Activated CD8-positive, alpha-beta T cell treated with anti-CD3 and anti-CD28 coated beads, Interleukin-2, amount 10 ng/mL, durations not matched to agents 7 days and 5 days (primary cell): ENCODE measurements at regions not wholly inside any gene's neighbourhood (a gene's known extent, or its start where the extent isn't known, plus 50 kb on each side); places are given as distances from the start of the nearest gene placed in this dataset.
"Not testable (repeated sequence)": the region's sequence is repeated elsewhere in the genome, so short reads cannot be mapped to it uniquely, and the experiment has no call there.

Experiments used
- ATAC-seq: fragments of 150-1000 bp; cut with Tn5 transposase; one replicate; pipeline ENCODE4 v1.10.0; 2021; ENCODE audit warnings: moderate library complexity
- CTCF ChIA-PET: fragments of 350-600 bp; sonication (Branson Sonifier 250); formaldehyde crosslinking; loops from one replicate; lab custom pipeline; 2021; ENCODE audit warnings: antibody characterized with exemption; lab: Charles Lee
- POLR2A ChIA-PET: fragments of 350-600 bp; sonication (Branson Sonifier 250); formaldehyde crosslinking; loops from one replicate; lab custom pipeline; 2021; ENCODE audit warnings: antibody characterized with exemption; lab: Charles Lee
- DNase-seq: peaks from one replicate; pipeline ENCODE4 v3.0.0-alpha.2; 2020
- H3K27ac Mint-ChIP-seq: one replicate; pipeline ENCODE4 v1.8.0; 2021; ENCODE audit warnings: mild to moderate bottlenecking, mixed read lengths
- H3K27me3 Mint-ChIP-seq: one replicate; pipeline ENCODE4 v1.8.0; 2021; ENCODE audit warnings: low read depth, mixed read lengths
- H3K36me3 Mint-ChIP-seq: one replicate; pipeline ENCODE4 v1.8.0; 2021; ENCODE audit warnings: low read depth, mixed read lengths
- H3K4me1 Mint-ChIP-seq: one replicate; pipeline ENCODE4 v1.8.0; 2021; ENCODE audit warnings: low read depth, mixed read lengths
- H3K4me3 Mint-ChIP-seq: one replicate; pipeline ENCODE4 v1.8.0; 2021; ENCODE audit warnings: mild to moderate bottlenecking, mixed read lengths
- H3K9me3 Mint-ChIP-seq: one replicate; pipeline ENCODE4 v1.8.0; 2022; ENCODE audit warnings: mixed read lengths; ENCODE audit not compliant: insufficient read depth

- H3K4me3 Mint-ChIP-seq, H3K4me1 Mint-ChIP-seq, H3K9me3 Mint-ChIP-seq, POLR2A ChIA-PET, DNase-seq, ATAC-seq, CTCF ChIA-PET, H3K27ac Mint-ChIP-seq, H3K36me3 Mint-ChIP-seq: not testable (repeated sequence)
- H3K27me3 Mint-ChIP-seq = peaks cover 22% of the 10 kb centered on the region
Measured at GRCh38 chr2:181802300-181802699, 89.2 kb upstream of the ITPRID2 start.

DNA sequence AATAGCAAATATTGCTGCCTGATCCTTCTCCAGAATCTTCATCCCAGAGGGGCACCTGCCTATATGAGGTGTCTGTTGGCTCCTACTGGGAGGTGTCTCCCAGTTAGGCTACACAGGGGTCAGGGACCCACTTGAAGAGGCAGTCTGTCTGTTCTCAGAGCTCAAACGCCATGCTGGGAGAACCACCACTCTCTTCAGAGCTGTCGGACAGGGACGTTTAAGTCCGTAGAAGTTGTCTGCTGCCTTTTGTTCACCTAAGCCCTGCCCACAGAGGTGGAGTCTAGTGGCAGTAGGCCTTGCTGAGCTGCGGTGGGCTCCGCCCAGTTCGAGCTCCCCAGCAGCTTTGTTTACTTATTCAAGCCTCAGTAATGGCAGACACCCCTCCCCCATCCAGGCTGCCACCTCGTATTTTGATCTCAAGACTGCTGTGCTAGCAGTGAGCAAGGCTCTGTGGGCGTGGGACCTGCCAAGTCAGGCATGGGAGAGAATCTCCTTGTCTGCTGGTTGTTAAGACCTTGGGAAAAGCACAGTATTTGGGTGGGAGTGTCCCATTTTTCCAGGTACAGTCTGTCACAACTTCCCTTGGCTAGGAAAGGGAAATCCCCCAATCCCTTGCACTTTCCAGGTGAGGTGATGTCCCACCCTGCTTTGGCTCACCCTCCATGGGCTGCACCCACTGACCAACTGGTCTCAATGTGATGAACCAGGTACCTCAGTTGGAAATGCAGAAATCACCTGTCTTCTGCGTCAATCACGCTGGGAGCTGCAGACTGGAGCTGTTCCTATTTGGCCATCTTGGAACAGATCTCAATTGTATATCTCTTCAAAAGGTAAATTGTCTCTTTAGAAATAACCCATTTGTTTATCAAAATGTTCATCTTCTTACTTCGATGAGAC lies 87.4 kb upstream of the ITPRID2 start:
- POLR2A ChIA-PET, H3K4me1 Mint-ChIP-seq, DNase-seq, ATAC-seq, H3K4me3 Mint-ChIP-seq, CTCF ChIA-PET, H3K36me3 Mint-ChIP-seq, H3K27ac Mint-ChIP-seq, H3K9me3 Mint-ChIP-seq: not testable (repeated sequence)
- peaks cover 22% of the 10 kb centered on the region for H3K27me3 Mint-ChIP-seq

- Mint-ChIP-seq H3K4me1 (no peaks in the 10 kb centered on the region), H3K4me3 (no peak overlapping the region), H3K36me3 (no peaks in the 10 kb centered on the region), H3K27me3 (peaks cover 18% of the 10 kb centered on the region), H3K9me3 (no peaks in the 10 kb centered on the region), H3K27ac (no peak overlapping the region)
- POLR2A ChIA-PET = no interaction called here
- CTCF ChIA-PET = no interaction called here
- ATAC-seq (no peak), DNase-seq (no peak)
Measured at GRCh38 chr2:181805228-181806038, 86.1 kb upstream of the ITPRID2 start.

- no peak for DNase-seq
- ChIA-PET POLR2A (no interaction called here), CTCF (interaction anchor here (1.4 kb wide), 1 partner anchor 12 kb away, joined by 3 read pairs; no protein-coding TSS in a partner anchor)
- H3K27me3 Mint-ChIP-seq = peaks cover 15% of the 10 kb centered on the region
- no peaks in the 10 kb centered on the region for H3K36me3 Mint-ChIP-seq
- no peak overlapping the region for H3K27ac Mint-ChIP-seq
- ATAC-seq = no peak
- no peaks in the 10 kb centered on the region for H3K9me3 Mint-ChIP-seq
- H3K4me3 Mint-ChIP-seq = no peak overlapping the region
- H3K4me1 Mint-ChIP-seq = peaks cover 2% of the 10 kb centered on the region
Measured at GRCh38 chr2:181806039-181806392, 85.5 kb upstream of the ITPRID2 start.

DNA sequence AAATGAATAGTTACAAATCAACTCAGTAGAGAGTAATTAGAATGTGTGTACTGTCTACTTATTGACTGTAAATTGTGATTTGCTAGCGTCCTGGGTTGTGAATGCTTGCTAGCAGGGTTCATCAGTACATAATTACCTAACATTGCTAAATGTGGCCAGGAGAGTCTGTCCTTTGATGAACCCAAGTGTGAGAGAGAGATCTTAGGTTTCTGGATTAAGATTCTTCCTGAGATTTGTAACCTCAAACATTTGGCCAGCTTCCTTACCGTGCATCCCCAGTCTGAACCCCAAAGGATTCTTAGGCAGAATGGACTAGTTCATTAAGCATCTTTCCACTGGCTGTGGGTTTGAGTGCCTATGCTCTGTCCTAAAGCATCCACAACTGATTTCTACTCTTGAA lies 84.0 kb upstream of the ITPRID2 start:
- ATAC-seq (no peak), DNase-seq (no peak)
- peaks cover 2% of the 10 kb centered on the region for H3K4me1 Mint-ChIP-seq
- H3K27ac Mint-ChIP-seq = no peak overlapping the region
- no peak overlapping the region for H3K4me3 Mint-ChIP-seq
- H3K27me3 Mint-ChIP-seq = peaks cover 8% of the 10 kb centered on the region
- H3K9me3 Mint-ChIP-seq = no peaks in the 10 kb centered on the region
- POLR2A ChIA-PET = no interaction called here
- CTCF ChIA-PET = interaction anchor here (1.4 kb wide), 1 partner anchor 11 kb away, joined by 3 read pairs; no protein-coding TSS in a partner anchor
- H3K36me3 Mint-ChIP-seq = no peaks in the 10 kb centered on the region

GRCh38 chr2:181810823-181811695 lies 80.5 kb upstream of the ITPRID2 start:
- ATAC-seq = no peak
- peaks cover 5% of the 10 kb centered on the region for H3K27me3 Mint-ChIP-seq
- H3K4me3 Mint-ChIP-seq = no peak overlapping the region
- ChIA-PET CTCF (no interaction called here), POLR2A (no interaction called here)
- no peak for DNase-seq
- no peak overlapping the region for H3K27ac Mint-ChIP-seq
- no peaks in the 10 kb centered on the region for H3K9me3 Mint-ChIP-seq
- no peaks in the 10 kb centered on the region for H3K36me3 Mint-ChIP-seq
- H3K4me1 Mint-ChIP-seq = peaks cover 8% of the 10 kb centered on the region

DNA sequence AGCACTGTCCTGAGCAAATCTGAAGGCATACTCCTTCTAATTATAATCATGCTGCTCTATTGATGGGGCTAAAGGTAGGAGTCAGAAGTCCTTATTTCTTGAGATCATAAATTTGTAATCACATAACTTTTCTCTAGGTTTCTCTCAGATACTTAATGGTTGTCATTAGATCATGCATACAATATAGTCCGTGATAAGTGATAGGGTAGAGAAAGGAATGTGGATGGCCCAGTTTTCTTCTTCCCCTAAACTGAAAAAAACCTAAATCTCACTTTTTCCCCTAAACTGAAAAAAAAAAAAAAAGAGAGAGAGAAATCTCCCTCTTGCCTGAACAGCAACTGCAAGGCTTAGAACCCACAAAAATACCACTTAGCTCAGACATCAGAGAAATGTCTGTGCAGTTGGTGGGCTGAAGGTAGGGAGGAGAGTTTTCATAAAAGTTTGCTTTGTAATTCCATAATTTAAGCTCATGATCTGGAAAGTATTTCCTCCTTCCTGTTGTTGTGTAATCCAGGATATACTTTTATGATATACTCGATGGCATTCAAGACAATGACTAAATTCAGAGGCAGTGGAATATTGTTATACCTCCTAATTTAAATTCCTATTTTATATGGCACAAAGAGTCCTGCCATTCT lies 79.3 kb upstream of the ITPRID2 start:
- Mint-ChIP-seq H3K9me3 (no peaks in the 10 kb centered on the region), H3K4me1 (peaks cover 8% of the 10 kb centered on the region), H3K36me3 (no peaks in the 10 kb centered on the region), H3K27ac (no peak overlapping the region), H3K4me3 (no peak overlapping the region), H3K27me3 (no peaks in the 10 kb centered on the region)
- ATAC-seq (no peak), DNase-seq (no peak)
- POLR2A ChIA-PET = interaction anchor here (0.7 kb wide), 1 partner anchor 19 kb away, joined by 3 read pairs; no protein-coding TSS in a partner anchor
- CTCF ChIA-PET = no interaction called here

DNA sequence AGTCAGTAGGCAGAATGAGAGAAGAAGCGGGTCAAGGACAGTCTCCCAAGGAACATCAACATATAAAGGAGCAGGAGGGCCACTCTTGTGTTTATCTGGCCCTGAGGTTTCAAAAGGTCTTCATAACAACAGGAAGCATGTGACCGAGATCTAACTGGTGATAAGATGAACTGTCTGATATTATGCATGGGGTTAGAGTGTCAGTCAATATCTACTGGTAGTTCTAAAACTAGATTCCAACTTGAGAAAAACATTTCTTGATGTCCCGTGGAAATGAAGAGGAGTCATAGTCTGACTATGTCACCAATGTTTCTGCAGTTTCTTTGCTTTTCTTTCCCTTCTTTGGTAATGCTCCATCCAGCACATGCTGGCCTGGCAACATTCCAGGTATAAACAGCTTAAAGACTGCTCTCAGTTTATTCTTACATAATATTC lies 77.5 kb upstream of the ITPRID2 start:
- Mint-ChIP-seq H3K27ac (no peak overlapping the region), H3K27me3 (peaks cover 3% of the 10 kb centered on the region), H3K36me3 (no peaks in the 10 kb centered on the region), H3K9me3 (no peaks in the 10 kb centered on the region), H3K4me3 (no peak overlapping the region), H3K4me1 (peaks cover 8% of the 10 kb centered on the region)
- ChIA-PET CTCF (no interaction called here), POLR2A (no interaction called here)
- ATAC-seq (no peak), DNase-seq (no peak)

- DNase-seq (no peak), ATAC-seq (no peak)
- ChIA-PET CTCF (interaction anchor here (1.2 kb wide), 1 partner anchor 11 kb away, joined by 3 read pairs; no protein-coding TSS in a partner anchor), POLR2A (interaction anchor here (1.3 kb wide), 1 partner anchor 30 kb away, joined by 3 read pairs; no protein-coding TSS in a partner anchor)
- Mint-ChIP-seq H3K9me3 (no peaks in the 10 kb centered on the region), H3K4me1 (peaks cover 6% of the 10 kb centered on the region), H3K27ac (no peak overlapping the region), H3K4me3 (no peak overlapping the region), H3K36me3 (no peaks in the 10 kb centered on the region), H3K27me3 (peaks cover 3% of the 10 kb centered on the region)
Measured at GRCh38 chr2:181817509-181817908, 74.0 kb upstream of the ITPRID2 start.

- no peak overlapping the region for H3K27ac Mint-ChIP-seq
- ChIA-PET CTCF (interaction anchor here (1.2 kb wide), 1 partner anchor 12 kb away, joined by 3 read pairs; no protein-coding TSS in a partner anchor), POLR2A (no interaction called here)
- peaks cover 3% of the 10 kb centered on the region for H3K27me3 Mint-ChIP-seq
- H3K4me3 Mint-ChIP-seq = no peak overlapping the region
- peaks cover 6% of the 10 kb centered on the region for H3K4me1 Mint-ChIP-seq
- ATAC-seq (no peak), DNase-seq (no peak)
- no peaks in the 10 kb centered on the region for H3K9me3 Mint-ChIP-seq
- H3K36me3 Mint-ChIP-seq = no peaks in the 10 kb centered on the region
Measured at GRCh38 chr2:181818058-181818680, 73.4 kb upstream of the ITPRID2 start.
